Activated B cell treated with CpG ODN at 0.5 μM for 24 hours (primary cell): ENCODE measurements at regions not wholly inside any gene's neighbourhood (a gene's known extent, or its start where the extent isn't known, plus 50 kb on each side); places are given as distances from the start of the nearest gene placed in this dataset.

Experiments
- ATAC-seq: fragments of 200-7000 bp; cut with Tn5 transposase; one replicate; pipeline ENCODE4 v1.10.0; 2021; ENCODE audit warnings: low read depth, mild to moderate bottlenecking, moderate library complexity
- CTCF ChIA-PET: fragments of 350-600 bp; sonication (Branson Sonifier 250); formaldehyde crosslinking; loops from one replicate; lab custom pipeline; 2021; ENCODE audit warnings: antibody characterized with exemption; lab: Charles Lee
- POLR2A ChIA-PET: fragments of 350-600 bp; sonication (Branson Sonifier 250); formaldehyde crosslinking; loops from one replicate; lab custom pipeline; 2021; ENCODE audit warnings: antibody characterized with exemption; lab: Charles Lee
- DNase-seq: peaks from one replicate; pipeline ENCODE4 v3.0.0; 2022
- H3K27ac Mint-ChIP-seq: one replicate; pipeline ENCODE4 v1.8.0; 2020; ENCODE audit warnings: mixed read lengths
- H3K27me3 Mint-ChIP-seq: one replicate; pipeline ENCODE4 v1.8.0; 2021; ENCODE audit warnings: mixed read lengths
- H3K36me3 Mint-ChIP-seq: one replicate; pipeline ENCODE4 v1.8.0; 2021; ENCODE audit warnings: low read depth, mixed read lengths
- H3K4me1 Mint-ChIP-seq: one replicate; pipeline ENCODE4 v1.8.0; 2021; ENCODE audit warnings: mixed read lengths
- H3K4me3 Mint-ChIP-seq: one replicate; pipeline ENCODE4 v1.8.0; 2020; ENCODE audit warnings: mild to moderate bottlenecking, mixed read lengths
- H3K9me3 Mint-ChIP-seq: one replicate; pipeline ENCODE4 v1.8.0; 2020; ENCODE audit warnings: mixed read lengths
- intact Hi-C: fragments of 100-400 bp; cut with micrococcal nuclease; formaldehyde crosslinking; loops from one replicate; pipeline ENCODE4 v1.15.1; 2024
- TF ChIP-seq, protein P1 (sequence below): fragments of 200-600 bp; IDR thresholded peaks from one replicate; pipeline ENCODE4 v1.8.0; 2022; ENCODE audit warnings: antibody characterized with exemption, mild to moderate bottlenecking

DNA sequence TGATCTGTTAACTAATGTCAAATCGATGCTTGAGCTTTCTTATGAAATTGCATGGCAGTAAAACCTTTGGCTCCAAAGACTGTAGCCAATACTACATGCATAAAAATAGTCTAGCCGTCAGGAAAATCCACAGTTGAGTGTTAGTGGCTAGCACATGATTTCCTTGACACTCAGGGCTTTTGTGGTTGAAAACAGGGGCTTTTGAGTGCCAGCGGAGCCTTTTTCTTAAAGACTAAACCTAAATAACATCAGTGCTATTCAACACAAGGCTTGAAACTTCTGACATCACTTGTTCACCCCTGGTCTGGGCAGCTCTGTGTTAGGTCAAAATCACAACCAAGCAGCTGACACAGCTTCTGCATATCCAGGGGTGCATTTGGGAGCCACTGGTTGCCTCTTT lies 124.2 kb upstream of the BMPER start:
- peaks cover 3% of the 10 kb centered on the region for H3K27me3 Mint-ChIP-seq
- no peak for ATAC-seq
- TF ChIP-seq, protein P1, sequence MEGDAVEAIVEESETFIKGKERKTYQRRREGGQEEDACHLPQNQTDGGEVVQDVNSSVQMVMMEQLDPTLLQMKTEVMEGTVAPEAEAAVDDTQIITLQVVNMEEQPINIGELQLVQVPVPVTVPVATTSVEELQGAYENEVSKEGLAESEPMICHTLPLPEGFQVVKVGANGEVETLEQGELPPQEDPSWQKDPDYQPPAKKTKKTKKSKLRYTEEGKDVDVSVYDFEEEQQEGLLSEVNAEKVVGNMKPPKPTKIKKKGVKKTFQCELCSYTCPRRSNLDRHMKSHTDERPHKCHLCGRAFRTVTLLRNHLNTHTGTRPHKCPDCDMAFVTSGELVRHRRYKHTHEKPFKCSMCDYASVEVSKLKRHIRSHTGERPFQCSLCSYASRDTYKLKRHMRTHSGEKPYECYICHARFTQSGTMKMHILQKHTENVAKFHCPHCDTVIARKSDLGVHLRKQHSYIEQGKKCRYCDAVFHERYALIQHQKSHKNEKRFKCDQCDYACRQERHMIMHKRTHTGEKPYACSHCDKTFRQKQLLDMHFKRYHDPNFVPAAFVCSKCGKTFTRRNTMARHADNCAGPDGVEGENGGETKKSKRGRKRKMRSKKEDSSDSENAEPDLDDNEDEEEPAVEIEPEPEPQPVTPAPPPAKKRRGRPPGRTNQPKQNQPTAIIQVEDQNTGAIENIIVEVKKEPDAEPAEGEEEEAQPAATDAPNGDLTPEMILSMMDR, result no peak
- no peaks in the 10 kb centered on the region for H3K4me1 Mint-ChIP-seq
- no peak overlapping the region for H3K4me3 Mint-ChIP-seq
- H3K9me3 Mint-ChIP-seq, result no peaks in the 10 kb centered on the region
- ChIA-PET POLR2A (no interaction called here), CTCF (interaction anchor here (0.9 kb wide), 1 partner anchor 30 kb away, joined by 3 read pairs; no protein-coding TSS in a partner anchor)
- no peak overlapping the region for H3K27ac Mint-ChIP-seq
- no peaks in the 10 kb centered on the region for H3K36me3 Mint-ChIP-seq
- no peak for DNase-seq
- intact Hi-C loops, result no loop called here

DNA sequence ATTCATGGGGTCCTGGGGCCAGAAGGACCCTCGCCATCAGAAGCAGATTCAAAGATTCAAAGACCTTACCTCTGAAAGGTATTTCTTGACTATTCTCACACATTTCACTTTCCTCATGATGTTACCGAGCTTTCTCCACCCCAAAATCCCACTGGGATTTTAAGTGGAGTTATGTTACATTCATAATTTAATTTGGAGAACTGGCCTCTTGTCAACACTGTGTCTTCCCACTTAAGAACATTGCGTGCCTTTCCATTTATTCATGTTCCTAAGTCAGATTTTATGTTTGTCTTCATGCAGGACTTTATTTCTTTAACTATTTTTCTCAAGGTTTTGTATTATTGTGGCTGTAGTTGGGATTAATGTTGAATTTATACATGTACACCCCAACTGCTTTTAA lies 123.5 kb upstream of the BMPER start:
- H3K27ac Mint-ChIP-seq, result no peak overlapping the region

DNA sequence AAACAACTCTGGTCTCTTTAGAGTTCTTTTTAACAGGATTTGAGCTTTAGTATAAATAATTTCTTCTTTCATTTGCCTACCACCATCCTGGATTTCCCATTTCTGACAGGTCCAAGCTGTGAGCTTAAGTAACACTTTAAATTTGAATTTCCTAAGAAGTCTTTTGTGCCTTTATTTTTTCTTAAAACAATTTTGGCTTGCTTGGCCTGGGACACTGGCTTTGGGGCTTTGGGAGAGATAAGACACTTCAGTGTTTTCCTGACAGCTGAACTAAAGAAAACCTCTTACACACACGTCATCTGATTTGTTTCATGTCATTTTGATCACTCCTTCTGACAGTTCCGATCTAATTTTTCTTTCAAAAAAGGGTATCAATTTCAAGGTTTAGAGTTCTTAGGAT lies 121.3 kb upstream of the BMPER start:
- Mint-ChIP-seq H3K4me1 (no peaks in the 10 kb centered on the region), H3K36me3 (no peaks in the 10 kb centered on the region), H3K9me3 (no peaks in the 10 kb centered on the region), H3K27ac (no peak overlapping the region), H3K4me3 (no peak overlapping the region), H3K27me3 (peaks cover 3% of the 10 kb centered on the region)
- DNase-seq, result no peak
- intact Hi-C loops, result no loop called here
- ChIA-PET POLR2A (no interaction called here), CTCF (no interaction called here)
- ATAC-seq, result no peak
- TF ChIP-seq, protein P1, result no peak

More for the DNA sequence above, 123.5 kb upstream of the BMPER start:
- ATAC-seq (no peak), DNase-seq (no peak)
- no peaks in the 10 kb centered on the region for H3K9me3 Mint-ChIP-seq
- intact Hi-C loops, result no loop called here
- no peak overlapping the region for H3K4me3 Mint-ChIP-seq
- no peaks in the 10 kb centered on the region for H3K36me3 Mint-ChIP-seq
- POLR2A ChIA-PET, result no interaction called here
- H3K4me1 Mint-ChIP-seq, result no peaks in the 10 kb centered on the region
- TF ChIP-seq, protein P1, result no peak
- peaks cover 3% of the 10 kb centered on the region for H3K27me3 Mint-ChIP-seq
- CTCF ChIA-PET, result interaction anchor here (0.9 kb wide), 1 partner anchor 29 kb away, joined by 3 read pairs; no protein-coding TSS in a partner anchor

DNA sequence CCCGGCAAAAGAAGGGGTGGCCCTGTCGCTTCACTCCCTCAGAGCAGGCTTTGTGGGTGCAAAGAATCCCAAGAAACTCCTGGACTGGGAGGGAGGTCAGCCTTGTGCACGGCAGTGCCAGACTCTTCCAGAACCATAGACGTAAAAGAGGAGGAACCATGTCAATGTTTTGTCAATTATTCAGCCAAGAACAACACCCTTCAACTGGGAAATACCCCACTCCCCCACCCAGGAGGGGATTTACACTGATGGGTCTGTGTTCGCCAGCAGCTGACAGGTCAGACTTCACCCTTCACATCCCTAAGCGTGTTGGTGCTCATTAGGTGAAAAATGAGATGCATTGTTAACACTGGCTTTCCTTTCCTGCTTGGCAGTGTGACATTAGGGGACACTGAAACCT lies 116.8 kb upstream of the BMPER start:
- Mint-ChIP-seq H3K27me3 (peaks cover 3% of the 10 kb centered on the region), H3K4me1 (no peaks in the 10 kb centered on the region), H3K9me3 (no peaks in the 10 kb centered on the region), H3K27ac (no peak overlapping the region), H3K4me3 (no peak overlapping the region), H3K36me3 (no peaks in the 10 kb centered on the region)
- no peak for ATAC-seq
- POLR2A ChIA-PET, result no interaction called here
- TF ChIP-seq, protein P1, result no peak
- no peak for DNase-seq
- intact Hi-C loops, result no loop called here
- CTCF ChIA-PET, result no interaction called here

DNA sequence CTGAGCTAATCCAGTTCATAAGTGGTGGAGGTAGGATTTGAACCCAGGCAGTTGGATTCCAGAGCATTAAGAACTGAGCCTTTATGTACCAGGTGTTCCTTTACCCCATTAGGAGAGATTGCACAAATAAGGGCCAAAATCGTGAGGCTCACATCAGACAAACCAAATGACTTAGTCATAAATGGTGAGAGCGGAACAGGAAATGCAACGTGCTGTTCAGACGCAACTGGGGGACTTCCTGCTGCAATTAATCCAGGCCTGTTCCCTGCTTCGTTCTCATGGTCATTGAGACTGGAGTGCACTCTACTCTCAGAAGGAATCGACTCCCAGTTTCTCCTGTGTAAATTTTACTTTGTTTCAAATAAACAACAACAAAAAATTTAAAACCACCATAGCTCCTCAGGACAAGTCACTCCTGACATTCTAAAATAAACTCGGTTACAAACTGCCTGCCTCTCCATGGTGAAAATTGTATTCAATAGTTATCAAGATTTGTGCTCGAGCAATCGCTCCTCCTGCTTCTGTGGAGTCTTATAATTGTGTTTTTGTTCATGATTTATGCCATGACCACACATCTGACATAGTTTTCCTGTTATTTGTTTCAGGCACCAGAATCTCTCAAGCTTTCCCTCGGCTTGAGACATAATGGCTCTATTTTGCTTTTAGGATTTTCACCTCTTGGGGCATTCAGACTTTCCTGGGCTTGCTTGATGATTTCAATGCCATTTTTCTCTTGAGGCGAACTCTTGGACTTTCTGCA lies 115.3 kb upstream of the BMPER start:
- DNase-seq (no peak), ATAC-seq (no peak)
- TF ChIP-seq, protein P1, result no peak
- Mint-ChIP-seq H3K27me3 (peaks cover 3% of the 10 kb centered on the region), H3K4me3 (no peak overlapping the region), H3K27ac (no peak overlapping the region), H3K9me3 (no peaks in the 10 kb centered on the region), H3K4me1 (no peaks in the 10 kb centered on the region), H3K36me3 (no peaks in the 10 kb centered on the region)
- CTCF ChIA-PET, result no interaction called here
- POLR2A ChIA-PET, result no interaction called here
- intact Hi-C loops, result no loop called here
